Colonic mucosa (tissue), 4 donors: ENCODE measurements at regions not wholly inside any gene's neighbourhood (a gene's known extent, or its start where the extent isn't known, plus 50 kb on each side); places are given as distances from the start of the nearest gene placed in this dataset.

Experiments
- DNase-seq: peaks from one replicate; pipeline ENCODE4 v3.0.0-alpha.2; 2020
- H3K27ac ChIP-seq: fragments of 200-600 bp; one replicate; pipeline ENCODE4 v1.8.0; 2021
- H3K27me3 ChIP-seq: fragments of 200-600 bp; one replicate; pipeline ENCODE4 v1.8.0; 2021
- H3K36me3 ChIP-seq: fragments of 200-600 bp; one replicate; pipeline ENCODE4 v1.8.0; 2021
- H3K4me1 ChIP-seq: fragments of 200-600 bp; one replicate; pipeline ENCODE4 v1.8.0; 2021; ENCODE audit warnings: mild to moderate bottlenecking
- H3K4me3 ChIP-seq: fragments of 200-600 bp; one replicate; pipeline ENCODE4 v1.8.0; 2021
- H3K9ac ChIP-seq, 2 donors: one replicate each; pipeline ENCODE4 v1.7.0; 2013; ENCODE audit warnings: control low read depth in 2 of 2, low read depth in 2 of 2, low read length in 2 of 2
- H3K9me3 ChIP-seq: fragments of 200-600 bp; one replicate; pipeline ENCODE4 v1.8.0; 2021
- CTCF ChIP-seq: fragments of 200-600 bp; IDR thresholded peaks from one replicate; pipeline ENCODE4 v1.8.0; 2022; ENCODE audit warnings: antibody characterized with exemption, mild to moderate bottlenecking
- intact Hi-C: fragments of 100-400 bp; cut with DNase I; formaldehyde crosslinking; loops from one replicate; pipeline ENCODE4 v1.14.1; 2022
- donor health status: healthy.
- donor health status: DM: no; HTN: no; CAD: no.
- donor health status: DM: no; HTN: no; CAD: no.

GRCh38 chr1:218699865-218700264 lies 354.7 kb downstream of the TGFB2 start:
- no peaks in the 10 kb centered on the region for H3K27me3 ChIP-seq
- no peak overlapping the region for H3K27ac ChIP-seq
- H3K9me3 ChIP-seq = no peaks in the 10 kb centered on the region
- no peaks in the 10 kb centered on the region for H3K4me1 ChIP-seq
- H3K36me3 ChIP-seq = no peaks in the 10 kb centered on the region
- intact Hi-C loops = no loop called here
- no peak for TF ChIP-seq CTCF
- no peak overlapping the region for H3K4me3 ChIP-seq
- H3K9ac ChIP-seq = no peak overlapping the region
- DNase-seq = no peak

- no peak overlapping the region for H3K27ac ChIP-seq
- no peak for DNase-seq
- no peaks in the 10 kb centered on the region for H3K9me3 ChIP-seq
- no peaks in the 10 kb centered on the region for H3K4me1 ChIP-seq
- no peaks in the 10 kb centered on the region for H3K27me3 ChIP-seq
- intact Hi-C loops = no loop called here
- H3K9ac ChIP-seq = no peak overlapping the region
- no peaks in the 10 kb centered on the region for H3K36me3 ChIP-seq
- TF ChIP-seq CTCF = no peak
- no peak overlapping the region for H3K4me3 ChIP-seq
Observed at GRCh38 chr1:218700666-218701065, 355.5 kb downstream of the TGFB2 start.

- Histone ChIP-seq H3K4me1 (no peaks in the 10 kb centered on the region), H3K27me3 (no peaks in the 10 kb centered on the region), H3K27ac (no peak overlapping the region), H3K9me3 (no peaks in the 10 kb centered on the region), H3K36me3 (no peaks in the 10 kb centered on the region), H3K9ac (no peak overlapping the region), H3K4me3 (no peak overlapping the region)
- no peak for TF ChIP-seq CTCF
- intact Hi-C loops = no loop called here
- DNase-seq = no peak
Observed at GRCh38 chr1:218701131-218701530, 356.0 kb downstream of the TGFB2 start.

GRCh38 chr1:218702775-218703174 lies 357.6 kb downstream of the TGFB2 start:
- Histone ChIP-seq H3K4me3 (no peak overlapping the region), H3K27ac (no peak overlapping the region), H3K9ac (no peak overlapping the region), H3K36me3 (no peaks in the 10 kb centered on the region), H3K4me1 (no peaks in the 10 kb centered on the region), H3K9me3 (no peaks in the 10 kb centered on the region), H3K27me3 (no peaks in the 10 kb centered on the region)
- intact Hi-C loops = no loop called here
- DNase-seq = no peak
- TF ChIP-seq CTCF = no peak

GRCh38 chr1:218703836-218704235 lies 358.7 kb downstream of the TGFB2 start:
- Histone ChIP-seq H3K9me3 (no peaks in the 10 kb centered on the region), H3K36me3 (no peaks in the 10 kb centered on the region), H3K9ac (no peak overlapping the region), H3K27me3 (no peaks in the 10 kb centered on the region), H3K4me1 (no peaks in the 10 kb centered on the region), H3K4me3 (no peak overlapping the region), H3K27ac (no peak overlapping the region)
- no peak for TF ChIP-seq CTCF
- intact Hi-C loops = no loop called here
- DNase-seq = no peak

- Histone ChIP-seq H3K27ac (no peak overlapping the region), H3K9me3 (no peaks in the 10 kb centered on the region), H3K27me3 (no peaks in the 10 kb centered on the region), H3K4me3 (no peak overlapping the region), H3K36me3 (no peaks in the 10 kb centered on the region), H3K4me1 (no peaks in the 10 kb centered on the region), H3K9ac (no peak overlapping the region)
- TF ChIP-seq CTCF = no peak
- DNase-seq = no peak
- intact Hi-C loops = no loop called here
Observed at GRCh38 chr1:218705391-218705790, 360.3 kb downstream of the TGFB2 start.
